TTC549 (cell line): ENCODE measurements at regions not wholly inside any gene's neighbourhood (a gene's known extent, or its start where the extent isn't known, plus 50 kb on each side); places are given as distances from the start of the nearest gene placed in this dataset.
"Not testable (repeated sequence)": the region's sequence is repeated elsewhere in the genome, so short reads cannot be mapped to it uniquely, and the experiment has no call there.

Experiments used
- FAIRE-seq: peaks from 2 replicates; lab custom pipeline; 2012; peaks lifted over from hg19 to GRCh38; lab: Jason Lieb, UNC

DNA sequence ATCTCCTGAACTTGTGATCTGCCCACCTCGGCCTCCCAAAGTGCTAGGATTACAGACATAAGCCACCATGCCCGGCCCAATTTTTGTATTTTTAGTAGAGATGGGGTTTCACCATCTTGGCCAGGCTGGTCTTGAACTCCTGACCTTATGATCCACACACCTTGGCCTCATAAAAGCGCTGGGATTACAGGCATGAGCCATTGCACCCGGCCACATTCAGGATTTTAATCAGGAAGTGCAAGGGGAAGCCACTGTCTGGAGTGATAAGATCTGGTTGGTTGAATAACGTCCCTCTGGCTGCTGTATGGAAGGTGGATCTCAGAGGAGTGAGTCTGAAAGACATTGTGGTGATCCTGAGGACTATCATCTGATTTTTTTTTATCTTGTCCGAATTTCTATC, 196.3 kb upstream of the ARL4C start:
- FAIRE-seq, result not testable (repeated sequence)

DNA sequence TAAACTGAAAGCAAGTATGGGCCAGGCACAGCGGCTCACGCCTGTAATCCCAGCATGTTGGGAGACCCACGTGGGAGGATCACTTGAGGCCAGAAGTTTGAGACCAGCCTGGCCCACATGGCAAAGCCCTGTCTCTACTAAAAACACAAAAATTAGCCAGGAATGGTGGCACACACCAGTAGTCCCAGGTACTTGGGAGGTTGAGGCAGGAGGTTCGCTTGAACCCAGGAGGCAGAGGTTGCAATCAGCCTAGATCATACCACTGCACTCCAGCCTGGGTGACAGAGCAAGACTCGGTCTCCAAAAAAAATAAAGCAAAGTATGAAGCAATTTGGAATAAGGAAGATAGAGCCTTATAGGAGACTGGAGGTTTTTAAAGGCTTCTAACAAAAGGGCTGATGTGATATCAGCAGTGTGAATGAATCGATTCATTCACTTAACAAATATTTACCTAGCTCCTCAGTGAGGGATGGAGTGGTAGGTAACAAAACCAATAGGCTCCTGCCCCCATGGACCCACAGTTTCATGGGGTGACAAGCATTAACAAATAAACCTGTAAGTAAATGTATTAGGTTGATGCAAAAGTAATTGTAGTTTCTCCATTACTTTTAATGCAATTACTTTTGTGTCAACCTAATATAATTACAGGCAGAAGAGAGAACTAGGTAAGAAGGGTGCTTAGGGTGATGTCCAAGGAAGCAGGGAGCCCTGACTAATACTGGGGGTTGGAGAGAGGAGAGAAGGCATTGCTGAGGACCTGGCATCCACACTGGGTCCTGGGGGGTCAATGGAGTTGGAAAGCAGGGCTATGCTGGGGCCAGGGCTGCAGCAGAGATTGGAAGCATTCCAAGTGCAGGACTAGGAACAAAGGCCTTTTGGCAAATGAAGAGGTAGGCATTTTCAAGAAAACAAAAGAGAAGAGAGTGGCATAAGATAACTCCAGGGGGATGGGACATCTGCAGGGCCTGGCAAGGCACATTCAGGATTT, 195.4 kb upstream of the ARL4C start:
- no peak for FAIRE-seq

GRCh38 chr2:234691214-234691575, 194.3 kb upstream of the ARL4C start:
- no peak for FAIRE-seq

GRCh38 chr2:234690569-234691213, 193.8 kb upstream of the ARL4C start:
- no peak for FAIRE-seq

DNA sequence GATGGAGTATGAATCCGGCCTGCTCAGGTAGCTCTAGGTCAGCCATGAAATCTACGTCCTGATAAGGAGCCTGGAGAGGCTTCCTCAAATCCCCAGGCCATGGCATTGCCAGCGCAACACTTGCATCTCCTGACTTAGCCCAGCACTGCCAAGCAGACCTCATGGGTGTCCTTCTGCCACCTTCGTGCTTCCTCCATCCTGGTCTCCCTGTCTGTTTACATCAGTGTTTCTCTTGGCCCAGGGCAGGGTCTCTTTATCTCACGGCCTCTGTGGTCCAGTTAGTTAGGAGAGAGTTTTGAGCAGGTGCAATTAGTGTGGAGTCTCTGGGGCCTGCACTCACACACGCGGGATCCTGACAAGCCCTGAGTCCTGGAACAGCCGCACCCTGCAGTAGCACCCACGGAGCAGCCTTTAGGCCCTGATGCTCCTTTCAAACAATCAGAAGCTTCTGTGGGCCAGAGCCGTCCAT, 193.1 kb upstream of the ARL4C start:
- FAIRE-seq, result no peak

- FAIRE-seq, result no peak
Observed at GRCh38 chr2:234687718-234688475, 191.0 kb upstream of the ARL4C start.

- no peak for FAIRE-seq
Observed at GRCh38 chr2:234686088-234686890, 189.4 kb upstream of the ARL4C start.

GRCh38 chr2:234684466-234684865, 187.6 kb upstream of the ARL4C start:
- no peak for FAIRE-seq

GRCh38 chr2:234683950-234684349, 187.1 kb upstream of the ARL4C start:
- FAIRE-seq, result no peak

DNA sequence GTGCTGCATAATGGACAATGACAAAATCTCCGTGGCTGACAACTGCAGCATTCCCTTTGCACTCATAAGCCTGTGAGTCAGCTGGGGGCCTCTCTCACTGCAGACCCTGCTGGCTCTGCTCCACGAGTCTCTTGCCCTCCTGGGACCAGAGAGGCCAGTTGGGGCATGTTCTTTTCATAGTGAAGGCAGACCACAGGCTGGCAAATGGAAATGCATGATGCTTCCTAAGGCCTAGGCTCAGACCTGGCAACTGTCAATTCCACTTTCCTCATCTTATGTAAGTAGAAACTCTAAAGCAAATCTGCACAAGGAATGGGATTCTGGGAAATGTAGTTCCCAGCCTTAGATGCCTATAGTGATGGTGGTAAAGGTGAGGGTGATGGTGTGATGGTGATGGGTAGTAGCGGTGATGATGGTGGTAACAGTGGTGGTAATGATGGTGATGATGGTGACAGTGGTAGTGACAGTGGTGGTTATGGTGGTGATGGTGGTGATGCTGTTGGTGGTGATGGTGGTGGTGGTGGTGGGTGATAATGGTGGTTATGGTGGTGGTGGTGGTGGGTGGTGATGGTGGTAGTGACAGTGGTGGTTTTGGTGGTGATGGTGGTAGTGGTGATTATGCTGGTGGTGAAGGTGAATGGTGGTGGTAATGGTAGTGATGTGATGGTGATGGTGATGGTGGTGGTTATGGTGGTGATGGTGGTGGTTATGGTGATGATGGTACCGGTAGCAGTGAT, 185.8 kb upstream of the ARL4C start:
- no peak for FAIRE-seq

DNA sequence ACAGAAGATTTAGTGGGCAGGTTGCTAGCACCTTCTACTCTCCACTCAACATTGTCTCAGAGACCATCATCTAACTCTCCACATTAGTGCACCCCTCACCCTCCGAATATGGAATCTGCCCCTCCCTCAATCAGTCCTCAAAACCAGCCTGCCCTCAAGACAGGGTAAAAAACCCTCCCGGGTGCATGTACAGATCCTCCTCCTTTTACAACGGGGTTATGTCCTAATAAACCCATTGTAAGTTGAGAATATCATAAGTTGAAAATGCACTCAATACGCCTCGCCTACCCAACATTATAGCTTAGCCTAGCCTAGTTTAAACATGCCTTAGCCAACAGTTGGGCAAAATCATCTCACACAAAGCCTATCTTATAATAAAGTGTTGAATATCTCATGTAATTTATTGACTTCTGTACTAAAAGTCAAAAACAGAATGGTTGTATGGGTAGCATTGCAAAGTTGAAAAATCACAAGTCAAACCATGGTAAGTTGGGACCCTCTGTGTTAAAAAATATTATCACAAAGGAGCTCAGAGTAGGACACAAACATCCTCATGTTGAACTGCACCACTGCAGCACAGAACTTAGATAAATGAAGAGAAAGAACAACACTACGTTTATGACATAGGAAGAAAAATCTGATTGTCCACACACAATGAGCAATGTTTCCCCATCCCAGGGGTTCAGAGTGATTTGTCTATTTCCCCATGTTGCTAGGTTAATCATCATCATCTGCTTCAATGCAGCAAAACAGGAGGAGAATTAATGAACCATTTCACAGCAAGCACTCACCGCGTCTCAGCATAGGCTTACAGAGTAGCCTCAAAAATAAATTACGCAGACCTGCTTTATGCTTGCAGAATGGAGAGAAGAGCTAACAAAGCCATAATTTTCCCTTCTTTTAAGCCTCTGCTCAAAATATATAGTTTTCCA, 184.1 kb upstream of the ARL4C start:
- FAIRE-seq, result no peak

GRCh38 chr2:234679741-234680687, 183.1 kb upstream of the ARL4C start:
- FAIRE-seq, result no peak

DNA sequence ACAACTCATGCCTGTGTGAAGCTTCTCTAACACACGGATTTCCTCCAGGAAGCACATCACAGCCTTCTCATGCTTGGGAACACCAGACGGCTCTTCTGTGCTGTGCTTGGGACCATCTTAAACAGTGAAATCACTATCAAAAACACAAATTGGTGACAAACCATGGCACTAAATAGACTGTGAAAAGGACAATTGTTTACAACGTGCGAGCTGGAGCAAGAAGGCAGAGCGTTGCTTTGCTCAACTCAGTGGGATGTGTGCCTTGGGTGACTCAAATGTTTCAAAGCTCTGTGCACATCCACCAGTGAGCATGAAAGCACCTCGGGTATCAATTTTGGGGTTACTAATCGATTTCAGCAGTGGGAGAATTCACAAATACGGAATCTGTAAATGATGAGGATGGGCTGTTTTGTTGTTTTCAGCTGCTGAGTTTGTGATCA, 182.4 kb upstream of the ARL4C start:
- no peak for FAIRE-seq

DNA sequence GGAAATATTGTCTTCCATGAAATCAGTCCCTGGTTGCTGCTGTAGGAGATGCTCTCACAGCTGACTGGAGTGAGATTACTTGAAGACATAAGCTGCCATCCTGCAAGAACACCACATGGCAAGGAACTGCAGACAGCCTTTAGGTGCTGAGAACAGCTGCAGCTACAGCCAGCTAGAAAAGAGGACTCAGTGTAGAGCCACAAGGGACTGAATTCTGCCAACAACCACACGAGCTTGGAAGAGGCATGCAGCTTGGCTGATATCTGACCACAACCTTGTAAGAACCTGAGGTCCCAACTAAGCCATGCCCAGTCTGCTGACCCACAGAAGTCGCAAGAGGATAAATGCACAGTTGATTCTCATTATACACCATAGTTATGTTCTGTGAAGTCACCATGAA, 181.8 kb upstream of the ARL4C start:
- no peak for FAIRE-seq

DNA sequence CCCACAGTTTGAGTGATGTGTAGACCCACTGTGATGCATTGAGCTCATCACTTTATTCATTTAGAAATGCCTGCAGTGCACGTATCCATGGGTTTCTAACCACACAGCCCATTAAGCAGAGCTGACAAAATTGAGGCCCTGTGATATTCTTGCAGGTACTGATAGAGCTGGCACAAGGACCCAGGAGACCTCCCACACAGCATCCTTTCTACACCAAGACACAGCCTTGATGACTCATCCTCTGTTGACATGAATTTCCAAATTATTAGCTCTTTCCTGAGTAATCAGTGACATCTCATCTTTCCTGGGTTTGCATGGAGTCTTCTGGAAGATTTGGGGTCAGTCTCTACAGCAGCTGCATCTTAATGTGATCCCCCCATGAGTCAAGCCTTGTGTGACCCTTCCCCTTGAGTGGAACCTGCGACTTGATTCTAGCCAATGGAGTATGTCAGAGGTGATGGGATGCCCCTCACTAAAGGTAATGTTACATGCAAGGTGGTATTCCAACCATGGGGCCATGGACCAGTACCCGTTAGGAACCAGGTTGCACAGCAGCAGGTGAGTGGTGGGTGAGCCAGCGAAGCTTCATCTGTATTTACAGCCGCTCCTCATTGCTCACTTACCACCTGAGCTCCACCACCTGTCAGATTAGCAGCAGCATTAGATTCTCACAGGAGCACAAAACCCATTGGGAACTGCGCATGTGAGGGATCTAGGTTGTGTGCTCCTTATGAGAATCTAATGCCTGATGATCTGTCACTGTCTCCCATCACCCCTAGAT, 181.1 kb upstream of the ARL4C start:
- no peak for FAIRE-seq

- FAIRE-seq, result no peak
Observed at GRCh38 chr2:234676783-234677450, 180.0 kb upstream of the ARL4C start.

- no peak for FAIRE-seq
Observed at GRCh38 chr2:234676109-234676782, 179.4 kb upstream of the ARL4C start.
